Central memory CD8-positive, alpha-beta T cell (primary cell): ENCODE measurements at regions not wholly inside any gene's neighbourhood (a gene's known extent, or its start where the extent isn't known, plus 50 kb on each side); places are given as distances from the start of the nearest gene placed in this dataset.

Experiments
- ATAC-seq: fragments of 150-1000 bp; cut with Tn5 transposase; replicated peaks from 2 replicates; pipeline ENCODE4 v1.10.0; 2022; ENCODE audit warnings: mild to moderate bottlenecking, moderate FRiP score, moderate number of reproducible peaks; ENCODE audit not compliant: poor library complexity, severe bottlenecking; ENCODE audit errors: extremely low read depth
- DNase-seq, 2 donors: peaks; one replicate each; pipeline ENCODE4 v3.0.0; 2021; ENCODE audit warnings: low spot score in 2 of 2
- H3K27ac Mint-ChIP-seq: one replicate; pipeline ENCODE4 v1.8.0; 2022; ENCODE audit warnings: low read depth, mild to moderate bottlenecking, moderate library complexity, mixed read lengths
- H3K27me3 Mint-ChIP-seq: one replicate; pipeline ENCODE4 v1.8.0; 2022; ENCODE audit warnings: mixed read lengths
- H3K36me3 Mint-ChIP-seq: one replicate; pipeline ENCODE4 v1.8.0; 2022; ENCODE audit warnings: mild to moderate bottlenecking, moderate library complexity, mixed read lengths; ENCODE audit not compliant: insufficient read depth
- H3K4me1 Mint-ChIP-seq: one replicate; pipeline ENCODE4 v1.8.0; 2022; ENCODE audit warnings: mixed read lengths
- H3K4me3 Mint-ChIP-seq: one replicate; pipeline ENCODE4 v1.8.0; 2022; ENCODE audit warnings: mild to moderate bottlenecking, moderate library complexity, mixed read lengths
- H3K9me3 Mint-ChIP-seq: one replicate; pipeline ENCODE4 v1.8.0; 2022; ENCODE audit warnings: mixed read lengths

- no peaks in the 10 kb centered on the region for H3K9me3 Mint-ChIP-seq
- H3K36me3 Mint-ChIP-seq, result no peaks in the 10 kb centered on the region
- H3K4me1 Mint-ChIP-seq, result no peaks in the 10 kb centered on the region
- H3K27ac Mint-ChIP-seq, result no peak overlapping the region
- ATAC-seq, result no peak
- no peak overlapping the region for H3K4me3 Mint-ChIP-seq
- no peak for DNase-seq
- peaks cover 23% of the 10 kb centered on the region for H3K27me3 Mint-ChIP-seq
Observed at GRCh38 chr9:107131108-107131799, 151.8 kb upstream of the RAD23B start.

- Mint-ChIP-seq H3K27ac (no peak overlapping the region), H3K9me3 (no peaks in the 10 kb centered on the region), H3K27me3 (peaks cover 23% of the 10 kb centered on the region), H3K4me1 (no peaks in the 10 kb centered on the region), H3K36me3 (no peaks in the 10 kb centered on the region), H3K4me3 (no peak overlapping the region)
- no peak for DNase-seq
- no peak for ATAC-seq
Observed at GRCh38 chr9:107136296-107136695, 146.8 kb upstream of the RAD23B start.

DNA sequence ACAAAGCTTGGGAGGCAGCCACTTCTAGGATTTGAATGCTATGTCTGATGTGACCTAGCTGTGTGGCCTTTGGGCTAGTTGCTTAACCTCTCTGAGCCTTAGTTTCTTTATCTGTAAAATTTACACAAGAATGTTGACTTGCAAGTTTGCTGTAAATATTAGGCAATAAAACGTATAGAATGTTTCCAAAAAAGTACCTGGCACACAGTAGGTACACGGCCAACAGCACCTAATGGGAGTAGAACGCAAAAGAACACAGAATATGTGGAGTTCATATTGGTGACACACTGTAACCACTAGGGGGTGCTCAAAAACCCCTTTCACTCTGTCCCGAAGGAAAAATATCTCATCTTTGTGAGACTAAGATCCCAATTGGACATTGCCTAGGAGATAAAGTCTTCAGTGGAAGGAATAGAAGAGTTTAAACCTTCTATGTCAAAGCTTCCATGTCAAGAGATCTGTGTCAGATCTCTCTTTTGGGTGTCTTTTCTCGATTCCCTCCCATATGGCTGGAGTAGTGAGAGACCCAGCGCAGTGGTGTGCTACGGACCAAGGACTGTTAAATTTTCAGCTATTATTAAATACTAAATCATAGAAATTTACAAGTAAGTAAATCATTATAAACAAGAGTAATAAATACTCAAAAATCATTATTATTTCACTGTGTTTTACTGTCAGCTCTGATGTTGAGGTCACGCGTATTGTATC is 145.4 kb upstream of the RAD23B start:
- DNase-seq (no peak), ATAC-seq (no peak)
- peaks cover 36% of the 10 kb centered on the region for H3K27me3 Mint-ChIP-seq
- no peaks in the 10 kb centered on the region for H3K4me1 Mint-ChIP-seq
- H3K36me3 Mint-ChIP-seq, result no peaks in the 10 kb centered on the region
- no peak overlapping the region for H3K27ac Mint-ChIP-seq
- no peak overlapping the region for H3K4me3 Mint-ChIP-seq
- no peaks in the 10 kb centered on the region for H3K9me3 Mint-ChIP-seq

DNA sequence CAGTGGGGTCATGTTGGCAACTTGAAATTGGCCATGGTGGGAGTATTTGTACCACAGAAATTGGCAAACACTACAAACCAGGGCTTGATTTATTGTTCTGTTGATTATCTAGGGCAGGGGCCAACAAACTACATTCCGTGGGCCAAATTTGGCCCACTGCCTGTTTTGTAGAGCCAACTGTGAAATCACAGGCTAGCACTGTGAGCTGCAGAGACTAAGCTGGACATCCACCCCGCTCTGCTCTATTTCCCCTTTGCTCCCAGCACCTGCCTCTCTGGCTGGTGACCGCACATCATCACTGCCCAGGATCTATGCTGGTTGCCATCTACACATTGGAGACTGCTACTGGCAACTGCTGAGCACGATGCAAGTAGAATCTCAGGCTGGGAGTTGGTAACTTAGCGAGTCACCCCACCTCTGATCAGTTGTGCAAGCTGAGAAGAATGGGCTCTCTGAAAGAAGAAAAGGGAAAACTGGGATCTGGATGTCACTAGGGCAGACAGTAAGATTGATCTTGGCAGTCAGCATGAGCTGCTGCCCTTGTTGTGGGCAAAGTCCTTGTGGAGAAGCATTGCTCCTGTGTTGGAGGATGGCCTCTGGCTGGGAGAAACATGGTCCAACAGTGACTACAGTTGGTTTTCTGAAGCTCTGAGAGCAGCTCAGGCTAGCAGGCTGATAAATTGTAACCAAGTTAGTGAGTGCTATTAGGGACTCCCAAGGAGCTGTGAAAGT is 144.7 kb upstream of the RAD23B start:
- no peak overlapping the region for H3K4me3 Mint-ChIP-seq
- DNase-seq (no peak), ATAC-seq (no peak)
- no peaks in the 10 kb centered on the region for H3K4me1 Mint-ChIP-seq
- no peaks in the 10 kb centered on the region for H3K36me3 Mint-ChIP-seq
- H3K9me3 Mint-ChIP-seq, result no peaks in the 10 kb centered on the region
- peaks cover 37% of the 10 kb centered on the region for H3K27me3 Mint-ChIP-seq
- H3K27ac Mint-ChIP-seq, result no peak overlapping the region

DNA sequence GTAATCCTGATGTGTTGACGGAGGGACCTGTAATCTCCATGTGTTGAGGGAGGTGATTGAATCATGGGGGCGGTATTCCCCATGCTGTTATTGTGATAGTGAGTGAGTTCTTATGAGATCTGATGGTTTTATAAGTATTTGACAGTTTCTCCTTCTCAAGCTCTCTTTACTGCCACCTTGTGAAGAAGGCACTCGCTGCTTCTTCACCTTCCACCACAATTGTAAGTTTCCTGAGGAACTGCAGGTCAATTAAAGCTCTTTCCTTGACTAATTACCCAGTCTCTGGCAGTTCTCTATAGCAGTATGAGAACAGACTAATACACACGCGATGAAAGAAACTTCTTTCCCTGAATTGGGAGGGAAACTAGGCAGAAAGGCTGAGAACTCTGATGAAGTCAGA is 141.1 kb upstream of the RAD23B start:
- H3K27ac Mint-ChIP-seq, result no peak overlapping the region
- H3K9me3 Mint-ChIP-seq, result no peaks in the 10 kb centered on the region
- no peak overlapping the region for H3K4me3 Mint-ChIP-seq
- no peak for ATAC-seq
- H3K4me1 Mint-ChIP-seq, result no peaks in the 10 kb centered on the region
- H3K36me3 Mint-ChIP-seq, result no peaks in the 10 kb centered on the region
- no peak for DNase-seq
- H3K27me3 Mint-ChIP-seq, result peaks cover 45% of the 10 kb centered on the region

GRCh38 chr9:107142430-107142829 is 140.6 kb upstream of the RAD23B start:
- Mint-ChIP-seq H3K27ac (no peak overlapping the region), H3K36me3 (no peaks in the 10 kb centered on the region), H3K4me1 (no peaks in the 10 kb centered on the region), H3K27me3 (peaks cover 45% of the 10 kb centered on the region), H3K9me3 (no peaks in the 10 kb centered on the region), H3K4me3 (no peak overlapping the region)
- DNase-seq, result no peak
- no peak for ATAC-seq

DNA sequence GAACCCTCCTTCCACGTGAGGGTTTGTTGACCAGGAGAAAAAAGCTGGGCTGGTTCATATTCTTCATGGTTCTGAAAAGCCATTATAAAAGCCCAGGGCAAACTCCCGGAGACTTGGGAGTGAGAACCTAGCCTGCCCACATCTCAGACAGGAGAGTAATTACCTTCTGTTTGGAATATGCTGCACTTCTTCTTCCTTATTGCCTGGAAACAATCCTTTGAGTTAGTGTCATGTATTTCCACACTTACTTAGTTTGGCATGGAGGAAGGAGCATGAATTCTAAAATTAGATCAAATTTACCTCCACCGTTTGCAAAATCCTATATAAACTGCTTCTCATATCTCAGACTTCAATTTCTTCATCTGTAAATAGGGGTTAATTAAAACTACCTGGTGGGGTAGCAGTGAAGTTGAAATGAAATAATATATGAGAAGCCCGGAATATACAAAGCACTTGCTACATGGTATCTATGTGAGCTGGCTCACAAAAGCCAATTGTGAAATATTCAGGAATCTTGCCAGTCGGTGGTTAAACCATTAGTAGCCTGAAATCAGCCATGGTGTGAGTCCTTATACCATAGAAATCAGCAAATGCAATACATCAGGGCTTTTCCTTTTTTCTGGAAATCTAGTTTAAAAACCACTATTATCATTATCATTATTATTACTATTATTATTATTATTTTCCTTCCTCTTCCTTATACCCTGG is 140.0 kb upstream of the RAD23B start:
- ATAC-seq, result no peak
- Mint-ChIP-seq H3K4me1 (no peaks in the 10 kb centered on the region), H3K36me3 (no peaks in the 10 kb centered on the region), H3K27me3 (peaks cover 50% of the 10 kb centered on the region), H3K9me3 (no peaks in the 10 kb centered on the region), H3K27ac (no peak overlapping the region), H3K4me3 (no peak overlapping the region)
- no peak for DNase-seq

- no peak overlapping the region for H3K4me3 Mint-ChIP-seq
- DNase-seq (no peak), ATAC-seq (no peak)
- peaks cover 50% of the 10 kb centered on the region for H3K27me3 Mint-ChIP-seq
- no peaks in the 10 kb centered on the region for H3K4me1 Mint-ChIP-seq
- no peaks in the 10 kb centered on the region for H3K36me3 Mint-ChIP-seq
- H3K27ac Mint-ChIP-seq, result no peak overlapping the region
- H3K9me3 Mint-ChIP-seq, result no peaks in the 10 kb centered on the region
Observed at GRCh38 chr9:107144475-107144874, 138.6 kb upstream of the RAD23B start.

DNA sequence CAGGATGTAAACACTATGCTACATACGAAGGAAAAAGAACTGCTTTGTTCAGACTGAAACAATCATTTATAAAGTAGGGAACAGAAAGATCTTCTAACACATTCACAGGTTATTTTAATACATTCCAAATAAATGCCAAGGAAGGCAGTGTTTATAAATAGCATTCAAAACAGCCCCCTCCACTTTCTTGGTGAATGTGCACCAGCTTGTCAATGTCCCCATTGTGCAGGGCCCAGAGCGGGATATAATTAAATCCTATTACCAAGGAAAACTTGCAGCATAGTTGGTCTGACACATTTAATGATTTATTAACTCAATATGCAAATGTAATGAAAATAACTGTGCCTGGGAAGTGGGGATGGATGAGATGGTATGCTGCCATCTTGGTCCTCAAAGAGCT is 135.9 kb upstream of the RAD23B start:
- peaks cover 5% of the 10 kb centered on the region for H3K9me3 Mint-ChIP-seq
- H3K4me3 Mint-ChIP-seq, result no peak overlapping the region
- ATAC-seq (no peak), DNase-seq (no peak)
- H3K27ac Mint-ChIP-seq, result no peak overlapping the region
- H3K36me3 Mint-ChIP-seq, result no peaks in the 10 kb centered on the region
- H3K27me3 Mint-ChIP-seq, result peaks cover 49% of the 10 kb centered on the region
- no peaks in the 10 kb centered on the region for H3K4me1 Mint-ChIP-seq

- no peak overlapping the region for H3K27ac Mint-ChIP-seq
- no peak for ATAC-seq
- no peak overlapping the region for H3K4me3 Mint-ChIP-seq
- DNase-seq, result no peak
- H3K27me3 Mint-ChIP-seq, result peaks cover 45% of the 10 kb centered on the region
- no peaks in the 10 kb centered on the region for H3K36me3 Mint-ChIP-seq
- peaks cover 5% of the 10 kb centered on the region for H3K9me3 Mint-ChIP-seq
- no peaks in the 10 kb centered on the region for H3K4me1 Mint-ChIP-seq
Observed at GRCh38 chr9:107148216-107148615, 134.9 kb upstream of the RAD23B start.

DNA sequence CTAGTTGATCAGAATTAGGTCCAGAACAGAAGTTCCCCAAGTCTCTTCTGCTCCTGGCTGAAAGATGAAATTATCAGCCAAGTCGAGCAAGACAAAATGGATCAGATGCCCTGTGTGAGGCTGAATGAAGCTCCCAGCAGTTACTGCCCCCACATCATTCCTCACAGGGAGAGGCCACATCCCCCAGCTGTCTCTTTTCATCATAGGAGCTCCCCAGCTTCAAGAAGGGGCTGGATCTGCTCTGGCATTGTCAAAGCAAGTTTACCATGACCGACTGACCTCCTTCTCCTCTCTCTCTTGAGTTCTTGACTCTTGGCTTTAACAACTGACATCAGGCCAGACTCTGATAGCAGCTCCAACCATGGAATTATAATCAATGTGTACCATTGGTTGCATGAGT is 133.3 kb upstream of the RAD23B start:
- Mint-ChIP-seq H3K4me1 (no peaks in the 10 kb centered on the region), H3K9me3 (peaks cover 5% of the 10 kb centered on the region), H3K36me3 (no peaks in the 10 kb centered on the region), H3K4me3 (no peak overlapping the region), H3K27me3 (peaks cover 36% of the 10 kb centered on the region), H3K27ac (no peak overlapping the region)
- ATAC-seq (no peak), DNase-seq (no peak)

GRCh38 chr9:107153336-107153735 is 129.7 kb upstream of the RAD23B start:
- peaks cover 44% of the 10 kb centered on the region for H3K27me3 Mint-ChIP-seq
- H3K9me3 Mint-ChIP-seq, result peaks cover 5% of the 10 kb centered on the region
- H3K4me3 Mint-ChIP-seq, result no peak overlapping the region
- no peak overlapping the region for H3K27ac Mint-ChIP-seq
- no peak for ATAC-seq
- no peak for DNase-seq
- no peaks in the 10 kb centered on the region for H3K36me3 Mint-ChIP-seq
- H3K4me1 Mint-ChIP-seq, result no peaks in the 10 kb centered on the region
